SHP77 treated with DMSO at 0.1 percent for 48 hours (cell line): ENCODE measurements at regions not wholly inside any gene's neighbourhood (a gene's known extent, or its start where the extent isn't known, plus 50 kb on each side); places are given as distances from the start of the nearest gene placed in this dataset.

Experiments used
- DNase-seq: peaks from one replicate; lab custom pipeline; 2025; lab: John Stamatoyannopoulos, UW

- DNase-seq, result no peak
Measured at GRCh38 chr2:16121986-16122390, 181.6 kb downstream of the MYCN start.

- no peak for DNase-seq
Measured at GRCh38 chr2:16121231-16121985, 181.1 kb downstream of the MYCN start.

- no peak for DNase-seq
Measured at GRCh38 chr2:16120591-16121180, 180.3 kb downstream of the MYCN start.

GRCh38 chr2:16119741-16120140 lies 179.4 kb downstream of the MYCN start:
- no peak for DNase-seq

GRCh38 chr2:16118611-16119590 lies 178.6 kb downstream of the MYCN start:
- DNase-seq, result no peak

GRCh38 chr2:16117791-16118610 lies 177.7 kb downstream of the MYCN start:
- no peak for DNase-seq

GRCh38 chr2:16117021-16117700 lies 176.8 kb downstream of the MYCN start:
- DNase-seq, result no peak

GRCh38 chr2:16115881-16116830 lies 175.8 kb downstream of the MYCN start:
- DNase-seq, result no peak

- no peak for DNase-seq
Measured at GRCh38 chr2:16115291-16115690, 174.9 kb downstream of the MYCN start.

GRCh38 chr2:16114836-16115235 lies 174.5 kb downstream of the MYCN start:
- no peak for DNase-seq

GRCh38 chr2:16114070-16114469 lies 173.7 kb downstream of the MYCN start:
- DNase-seq, result no peak

- DNase-seq, result no peak
Measured at GRCh38 chr2:16113568-16113967, 173.2 kb downstream of the MYCN start.

- no peak for DNase-seq
Measured at GRCh38 chr2:16112972-16113560, 172.7 kb downstream of the MYCN start.

GRCh38 chr2:16112251-16112971 lies 172.1 kb downstream of the MYCN start:
- DNase-seq, result no peak

GRCh38 chr2:16111838-16112210 lies 171.5 kb downstream of the MYCN start:
- DNase-seq, result no peak

GRCh38 chr2:16109821-16110310 lies 169.5 kb downstream of the MYCN start:
- no peak for DNase-seq

GRCh38 chr2:16109368-16109820 lies 169.0 kb downstream of the MYCN start:
- DNase-seq, result no peak

- DNase-seq, result no peak
Measured at GRCh38 chr2:16107246-16107645, 166.9 kb downstream of the MYCN start.

- DNase-seq, result no peak
Measured at GRCh38 chr2:16106619-16107018, 166.3 kb downstream of the MYCN start.
